ENCODE measurements at regions not wholly inside any gene's neighbourhood (a gene's known extent, or its start where the extent isn't known, plus 50 kb on each side); places are given as distances from the start of the nearest gene placed in this dataset.
"Not testable (repeated sequence)": the region's sequence is repeated elsewhere in the genome, so short reads cannot be mapped to it uniquely, and the experiment has no call there.

DNA sequence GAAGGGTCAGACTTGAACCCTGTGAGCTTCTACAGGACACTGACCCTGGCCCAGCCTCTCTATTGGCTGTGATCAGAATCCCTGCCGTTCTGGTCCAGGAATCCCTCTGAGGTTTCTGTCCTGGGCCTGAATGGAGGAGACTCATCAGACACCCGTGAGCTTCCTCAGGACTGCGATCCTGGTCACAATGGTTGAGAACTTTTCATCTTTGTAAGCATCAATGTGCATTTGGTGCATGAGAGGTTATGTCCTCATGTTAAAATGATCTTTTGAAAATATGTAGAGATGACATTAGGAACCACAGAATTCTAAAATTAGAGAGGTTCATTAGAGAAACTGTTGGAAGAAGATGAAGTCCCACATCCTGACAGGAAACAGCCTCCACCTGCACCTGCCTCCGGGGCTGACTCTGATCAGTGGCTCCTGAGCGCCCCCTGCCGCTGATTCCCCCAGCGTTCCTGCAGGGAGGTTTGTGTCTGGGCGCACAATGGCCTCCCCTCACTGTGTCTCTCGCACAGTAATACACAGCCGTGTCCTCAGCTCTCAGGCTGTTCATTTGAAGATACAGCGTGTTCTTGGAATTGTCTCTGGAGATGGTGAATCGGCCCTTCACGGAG is 1148.2 kb downstream of the TMEM121 start:
- H3K27ac Mint-ChIP-seq; H3K36me3 Mint-ChIP-seq (ENCODE audit: low read depth); H3K9me3 Mint-ChIP-seq; H3K4me1 Mint-ChIP-seq (ENCODE audit: low read depth); H3K4me3 Mint-ChIP-seq: not testable (repeated sequence)
- H3K27me3 Mint-ChIP-seq (ENCODE audit: low read depth), result peaks cover 27% of the 10 kb centered on the region

DNA sequence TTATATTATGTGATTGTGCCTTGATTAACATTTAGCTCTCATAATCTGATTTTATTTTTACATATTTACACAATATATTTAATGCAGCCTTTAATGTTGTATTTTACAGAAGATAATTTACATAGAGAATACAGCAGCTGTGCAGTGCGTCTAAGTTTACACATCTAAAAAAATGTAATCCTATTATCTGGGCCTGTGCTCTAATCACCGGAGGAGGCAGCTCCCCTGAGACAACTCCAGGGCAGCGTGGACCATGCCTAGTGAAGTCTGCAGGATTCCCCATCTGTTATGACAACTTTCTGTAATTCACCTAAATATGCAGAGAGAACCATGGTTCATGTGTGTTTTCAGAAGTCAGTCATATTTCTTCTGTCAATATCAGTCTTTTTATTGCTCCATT is 1149.3 kb downstream of the TMEM121 start:
- H3K4me3 Mint-ChIP-seq; H3K36me3 Mint-ChIP-seq (ENCODE audit: low read depth); H3K4me1 Mint-ChIP-seq (ENCODE audit: low read depth); H3K9me3 Mint-ChIP-seq; H3K27ac Mint-ChIP-seq: not testable (repeated sequence)
- H3K27me3 Mint-ChIP-seq (ENCODE audit: low read depth), result peaks cover 29% of the 10 kb centered on the region

DNA sequence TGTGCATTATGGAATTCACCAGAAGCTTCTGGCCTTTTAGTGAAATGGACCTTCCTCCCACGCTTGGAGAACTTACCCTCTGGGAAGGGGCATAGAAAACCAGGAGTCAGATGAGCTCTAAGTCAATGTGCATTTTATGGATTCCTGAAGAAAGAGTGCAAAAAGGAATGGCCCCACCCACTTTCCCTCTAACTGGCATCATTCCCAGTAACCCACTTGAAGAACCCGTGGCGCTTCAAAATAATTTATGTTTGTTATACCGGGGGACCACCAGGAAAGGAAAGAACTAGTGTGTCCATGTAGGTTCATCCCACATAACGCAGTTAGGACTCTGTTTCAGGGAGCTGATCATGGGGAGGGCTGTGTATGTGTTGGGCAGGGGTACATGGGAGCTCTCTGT is 1153.4 kb downstream of the TMEM121 start:
- Mint-ChIP-seq H3K36me3 (ENCODE audit: low read depth) (no peaks in the 10 kb centered on the region), H3K27me3 (ENCODE audit: low read depth) (peaks cover 48% of the 10 kb centered on the region), H3K27ac (no peak overlapping the region), H3K9me3 (no peaks in the 10 kb centered on the region), H3K4me3 (no peak overlapping the region), H3K4me1 (ENCODE audit: low read depth) (peaks cover 2% of the 10 kb centered on the region)

DNA sequence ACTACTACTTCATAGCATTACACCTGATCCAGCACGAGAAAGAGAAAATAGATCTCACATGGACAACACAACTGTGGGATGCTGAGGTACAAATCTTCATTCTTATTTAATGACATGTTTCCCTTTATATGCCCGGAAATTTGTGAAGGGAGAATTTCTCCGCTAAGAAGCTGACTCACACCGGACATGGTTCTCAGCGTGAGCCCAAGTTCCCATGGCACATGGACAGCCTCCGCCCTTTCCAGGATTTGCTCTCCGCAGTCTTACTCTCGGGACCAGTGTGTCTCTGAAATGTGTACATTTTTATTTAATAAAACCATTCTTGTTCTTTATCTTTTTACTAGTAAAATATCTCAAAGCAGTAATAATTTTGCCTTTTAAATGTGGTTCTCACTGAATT is 1154.8 kb downstream of the TMEM121 start:
- Mint-ChIP-seq H3K4me1 (ENCODE audit: low read depth) (no peaks in the 10 kb centered on the region), H3K9me3 (no peaks in the 10 kb centered on the region), H3K4me3 (no peak overlapping the region), H3K36me3 (ENCODE audit: low read depth) (no peaks in the 10 kb centered on the region), H3K27ac (no peak overlapping the region), H3K27me3 (ENCODE audit: low read depth) (peaks cover 61% of the 10 kb centered on the region)

DNA sequence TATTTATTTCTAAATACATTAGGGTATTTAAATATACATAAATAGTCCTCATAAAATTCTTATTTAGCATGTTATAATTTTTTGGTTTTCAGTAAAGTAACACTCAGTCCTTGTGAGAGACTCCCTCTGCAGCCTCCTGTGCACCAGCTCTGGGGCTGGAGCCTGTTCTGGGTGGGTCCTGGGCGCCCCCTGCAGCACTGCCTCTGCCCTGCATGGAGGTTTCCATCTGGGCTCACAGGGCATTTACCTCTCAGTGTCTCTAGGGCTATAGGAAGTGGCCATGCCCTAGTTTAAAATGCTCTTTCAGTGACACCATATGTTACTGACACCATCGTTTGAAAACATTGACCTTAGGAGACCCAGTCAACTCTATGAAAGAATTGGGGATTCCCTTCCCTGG is 1155.2 kb downstream of the TMEM121 start:
- H3K27ac Mint-ChIP-seq, result no peak overlapping the region
- H3K4me3 Mint-ChIP-seq, result no peak overlapping the region
- no peaks in the 10 kb centered on the region for H3K4me1 Mint-ChIP-seq (ENCODE audit: low read depth)
- H3K27me3 Mint-ChIP-seq (ENCODE audit: low read depth), result peaks cover 64% of the 10 kb centered on the region
- no peaks in the 10 kb centered on the region for H3K9me3 Mint-ChIP-seq
- H3K36me3 Mint-ChIP-seq (ENCODE audit: low read depth), result no peaks in the 10 kb centered on the region

DNA sequence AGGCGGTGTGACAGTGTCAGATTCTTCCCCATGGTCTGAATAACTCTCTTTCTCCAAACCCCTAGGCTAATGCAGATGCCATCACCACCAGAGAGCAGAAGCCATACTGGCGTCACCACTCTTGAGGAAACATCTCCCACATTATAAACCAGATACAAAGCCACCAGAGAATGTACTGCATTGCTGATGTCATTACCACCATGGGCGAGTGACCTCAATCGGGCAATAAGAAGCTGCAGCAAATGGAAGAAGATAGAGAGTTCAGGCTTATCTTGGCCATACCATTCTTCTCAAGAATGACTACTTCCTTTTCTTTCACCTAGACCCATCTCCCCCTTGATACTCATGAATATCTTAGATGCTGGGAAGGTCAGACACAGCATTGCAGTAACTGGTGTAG is 1157.2 kb downstream of the TMEM121 start:
- Mint-ChIP-seq H3K27me3 (ENCODE audit: low read depth) (peaks cover 65% of the 10 kb centered on the region), H3K36me3 (ENCODE audit: low read depth) (no peaks in the 10 kb centered on the region), H3K9me3 (no peaks in the 10 kb centered on the region), H3K27ac (no peak overlapping the region), H3K4me1 (ENCODE audit: low read depth) (no peaks in the 10 kb centered on the region), H3K4me3 (no peak overlapping the region)

DNA sequence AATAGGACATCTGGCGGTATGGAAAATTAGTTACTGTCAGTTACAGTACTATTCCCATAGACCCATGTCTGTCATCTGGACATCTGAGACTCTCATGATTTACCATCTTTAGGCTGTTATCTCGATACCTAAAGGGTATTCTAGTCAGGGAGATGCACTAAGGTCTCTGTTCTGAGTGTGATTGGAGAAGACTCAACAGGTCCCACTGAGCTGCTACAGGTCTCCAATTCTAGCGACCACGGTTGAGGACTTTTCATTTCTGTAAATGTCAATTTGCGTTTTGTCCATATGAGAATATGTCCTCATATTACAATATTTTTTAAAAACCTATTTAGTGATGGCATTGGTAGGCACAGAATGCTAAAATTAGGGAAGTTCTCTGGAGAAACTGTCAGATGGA is 1160.2 kb downstream of the TMEM121 start:
- Mint-ChIP-seq H3K4me3 (no peak overlapping the region), H3K36me3 (ENCODE audit: low read depth) (no peaks in the 10 kb centered on the region), H3K4me1 (ENCODE audit: low read depth) (no peaks in the 10 kb centered on the region), H3K27me3 (ENCODE audit: low read depth) (peaks cover 51% of the 10 kb centered on the region), H3K9me3 (no peaks in the 10 kb centered on the region), H3K27ac (no peak overlapping the region)

DNA sequence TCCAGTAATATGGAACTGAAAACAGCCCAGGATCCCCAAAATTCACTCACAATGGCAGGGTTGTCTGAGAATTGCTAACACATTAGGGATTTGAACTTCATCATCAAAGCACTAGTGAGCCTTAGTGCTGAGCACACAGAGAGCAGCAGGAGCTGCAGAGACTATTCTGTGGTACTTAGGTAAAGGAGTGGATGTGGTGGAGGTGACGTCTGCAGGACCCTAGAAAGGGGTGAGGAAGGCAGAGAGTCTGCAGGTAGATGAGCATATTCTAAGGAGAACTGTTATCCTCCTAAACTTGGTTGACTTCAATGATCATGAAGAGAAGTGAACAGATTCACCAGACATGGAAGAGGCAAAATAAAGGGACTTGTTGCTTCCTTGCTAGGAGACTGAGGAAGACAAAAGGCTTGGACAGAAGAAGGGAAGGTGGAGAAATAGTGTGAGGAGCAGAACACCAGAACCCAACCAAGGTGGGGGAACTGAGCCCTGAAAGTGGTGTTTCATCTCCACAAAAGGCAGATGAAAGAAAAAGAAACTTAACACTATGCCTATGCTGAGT is 1164.0 kb downstream of the TMEM121 start:
- H3K9me3 Mint-ChIP-seq, result no peaks in the 10 kb centered on the region
- H3K4me3 Mint-ChIP-seq, result no peak overlapping the region
- H3K36me3 Mint-ChIP-seq (ENCODE audit: low read depth), result no peaks in the 10 kb centered on the region
- no peaks in the 10 kb centered on the region for H3K4me1 Mint-ChIP-seq (ENCODE audit: low read depth)
- H3K27me3 Mint-ChIP-seq (ENCODE audit: low read depth), result peaks cover 22% of the 10 kb centered on the region
- H3K27ac Mint-ChIP-seq, result no peak overlapping the region

DNA sequence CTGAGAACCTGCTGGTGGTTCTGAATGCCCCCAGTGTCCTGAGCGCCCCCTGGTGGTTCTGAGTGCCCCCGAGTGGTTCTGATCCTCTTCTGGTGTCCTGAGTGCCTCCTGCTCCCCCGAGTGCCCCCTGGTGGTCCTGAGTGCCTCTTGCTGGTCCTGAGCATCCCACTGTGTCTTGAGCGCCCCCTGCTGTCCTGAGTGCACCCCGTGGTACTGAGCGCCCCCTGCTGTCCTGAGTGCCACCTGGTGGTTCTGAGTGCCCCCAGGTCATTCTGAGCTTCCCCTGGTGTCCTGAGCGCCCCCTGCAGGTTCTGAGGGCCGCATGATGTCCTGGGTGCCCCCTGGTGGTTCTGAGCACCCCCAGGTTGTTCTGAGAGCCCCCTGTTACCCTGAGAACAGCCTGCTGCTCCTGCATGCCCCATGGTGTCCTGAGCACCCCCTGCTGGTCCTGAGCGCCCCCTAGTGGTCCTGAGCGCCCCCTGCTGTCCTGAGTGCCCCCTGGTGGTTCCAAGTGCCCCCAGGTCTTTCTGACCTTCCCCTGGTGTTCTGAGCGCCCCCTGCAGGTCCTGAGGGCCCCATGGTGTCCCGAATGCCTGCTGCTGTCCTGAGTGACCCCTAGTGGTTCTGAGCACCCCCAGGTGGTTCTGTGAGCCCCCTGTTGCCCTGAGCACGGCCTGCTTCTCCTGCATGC is 1165.4 kb downstream of the TMEM121 start:
- H3K27me3 Mint-ChIP-seq (ENCODE audit: low read depth), result peaks cover 12% of the 10 kb centered on the region
- H3K4me3 Mint-ChIP-seq, result no peak overlapping the region
- no peaks in the 10 kb centered on the region for H3K4me1 Mint-ChIP-seq (ENCODE audit: low read depth)
- no peaks in the 10 kb centered on the region for H3K9me3 Mint-ChIP-seq
- H3K27ac Mint-ChIP-seq, result peak overlapping the region; percentile 34
- no peaks in the 10 kb centered on the region for H3K36me3 Mint-ChIP-seq (ENCODE audit: low read depth)

DNA sequence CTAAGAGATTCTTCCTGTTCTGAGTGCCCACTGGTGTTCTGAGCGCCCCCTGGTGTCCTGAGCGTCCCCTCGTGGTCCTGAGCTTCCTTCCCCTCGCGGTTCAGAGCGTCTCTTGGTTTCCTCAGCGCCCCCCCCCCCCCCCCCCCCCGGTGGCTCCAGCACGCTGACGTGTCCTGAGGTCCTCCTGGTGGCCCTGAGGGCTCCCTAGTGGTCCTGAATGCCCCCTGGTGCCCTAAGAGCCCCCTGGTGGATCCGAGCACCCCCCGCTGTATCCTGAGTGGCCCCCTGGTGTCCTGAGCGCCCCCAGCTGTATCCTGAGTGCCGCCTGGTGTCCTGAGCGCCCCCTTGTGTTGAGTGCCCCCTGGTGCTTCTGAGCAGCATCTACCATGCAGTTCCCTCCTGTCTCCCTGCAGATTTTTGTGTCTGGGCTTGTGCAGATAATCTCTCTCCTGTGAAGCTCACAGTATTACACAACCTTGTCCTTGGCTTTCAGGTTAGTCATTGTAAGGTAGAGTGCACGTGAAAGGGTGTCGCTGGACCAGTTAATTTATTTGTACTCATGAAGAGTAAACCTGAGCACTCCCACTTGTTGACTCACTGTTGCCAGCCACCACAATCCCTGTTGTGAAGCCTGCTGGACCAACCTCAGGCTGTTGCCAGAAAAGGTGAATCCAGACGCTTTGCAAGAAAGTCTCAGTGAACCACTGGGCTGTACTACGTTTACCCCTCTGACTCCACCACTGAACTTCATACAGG is 1168.4 kb downstream of the TMEM121 start:
- Mint-ChIP-seq H3K4me3 (peak overlapping the region; percentile 65), H3K4me1 (ENCODE audit: low read depth) (peaks cover 4% of the 10 kb centered on the region), H3K36me3 (ENCODE audit: low read depth) (no peaks in the 10 kb centered on the region), H3K9me3 (no peaks in the 10 kb centered on the region), H3K27me3 (ENCODE audit: low read depth) (peaks cover 8% of the 10 kb centered on the region), H3K27ac (peak overlapping the region; percentile 15)

DNA sequence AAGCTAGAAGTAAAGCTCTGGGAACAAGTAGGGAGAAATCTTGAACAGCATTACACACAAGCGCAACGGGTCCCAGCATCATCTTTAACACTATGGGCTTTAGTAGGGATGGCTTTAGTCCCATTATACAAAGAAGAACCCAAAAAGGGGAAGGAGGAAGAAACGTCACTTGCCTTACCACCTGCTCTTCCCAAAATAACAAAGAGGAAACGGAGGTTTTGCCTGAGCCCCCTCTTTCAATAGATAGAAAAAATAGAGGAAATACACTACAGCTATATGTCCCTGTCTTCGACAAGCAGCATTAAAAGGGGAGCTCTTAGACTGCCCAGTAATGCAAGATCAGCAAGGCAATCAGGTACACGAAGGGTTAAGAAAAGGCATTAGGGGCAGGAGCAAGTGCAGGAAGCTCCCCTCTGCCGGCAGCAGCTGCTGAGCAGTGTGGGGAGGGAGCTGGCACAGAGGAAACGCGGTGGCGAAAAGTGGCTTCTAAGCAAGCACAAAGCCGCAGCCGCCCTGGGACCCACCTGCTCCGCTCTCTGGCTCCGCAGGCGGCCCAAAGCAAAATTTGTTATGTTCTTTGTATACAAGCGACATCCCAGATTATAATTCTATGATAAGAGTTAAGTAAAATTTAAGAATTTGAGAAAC is 1172.4 kb downstream of the TMEM121 start:
- not testable (repeated sequence) for H3K4me3 Mint-ChIP-seq; H3K4me1 Mint-ChIP-seq (ENCODE audit: low read depth); H3K27ac Mint-ChIP-seq; H3K9me3 Mint-ChIP-seq; H3K36me3 Mint-ChIP-seq (ENCODE audit: low read depth)
- H3K27me3 Mint-ChIP-seq (ENCODE audit: low read depth), result peaks cover 13% of the 10 kb centered on the region

DNA sequence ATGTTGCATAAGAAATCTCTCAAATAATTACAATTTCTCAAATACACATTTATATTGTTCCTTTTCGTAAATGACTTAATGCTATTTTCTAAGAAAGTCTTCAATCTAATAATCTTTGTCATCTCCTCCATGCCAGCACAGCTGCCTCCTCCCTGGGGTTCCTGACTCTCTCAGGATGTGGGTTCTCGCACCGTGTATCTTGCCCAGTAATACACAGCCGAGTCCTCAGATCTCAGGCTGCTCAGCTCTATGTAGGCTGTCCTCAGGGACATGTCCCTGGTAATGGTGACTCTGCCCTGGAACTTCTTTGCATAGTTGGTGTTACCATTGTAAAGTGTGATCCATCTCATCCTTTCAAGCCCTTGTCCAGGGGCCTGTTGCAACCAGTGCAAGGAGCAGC is 1177.3 kb downstream of the TMEM121 start:
- H3K4me3 Mint-ChIP-seq, result not testable (repeated sequence)

DNA sequence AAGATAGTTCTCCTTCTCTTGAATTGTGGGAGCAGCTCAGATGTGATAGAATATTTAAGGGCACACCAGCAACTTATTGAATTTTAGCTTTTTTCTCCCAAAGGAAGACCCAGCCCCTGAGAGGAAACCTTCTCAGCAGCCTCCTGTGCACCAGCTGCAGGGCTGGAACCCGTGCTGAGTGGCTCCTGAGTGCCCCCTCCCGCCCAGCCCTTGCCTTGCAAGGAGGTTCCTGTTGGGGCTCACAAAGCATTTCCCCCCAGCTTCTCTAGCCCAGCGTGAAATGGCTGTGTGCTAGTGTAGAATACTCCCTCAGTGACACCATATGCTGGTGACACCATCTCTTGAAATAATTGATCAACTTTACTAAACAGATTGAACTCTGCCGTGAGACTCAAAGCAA is 1180.1 kb downstream of the TMEM121 start:
- not testable (repeated sequence) for H3K27ac Mint-ChIP-seq; H3K27me3 Mint-ChIP-seq (ENCODE audit: low read depth); H3K4me3 Mint-ChIP-seq; H3K9me3 Mint-ChIP-seq; H3K36me3 Mint-ChIP-seq (ENCODE audit: low read depth); H3K4me1 Mint-ChIP-seq (ENCODE audit: low read depth)

More for the DNA sequence above, 1177.3 kb downstream of the TMEM121 start:
- not testable (repeated sequence) for H3K27me3 Mint-ChIP-seq (ENCODE audit: low read depth); H3K4me1 Mint-ChIP-seq (ENCODE audit: low read depth); H3K27ac Mint-ChIP-seq; H3K9me3 Mint-ChIP-seq; H3K36me3 Mint-ChIP-seq (ENCODE audit: low read depth)

DNA sequence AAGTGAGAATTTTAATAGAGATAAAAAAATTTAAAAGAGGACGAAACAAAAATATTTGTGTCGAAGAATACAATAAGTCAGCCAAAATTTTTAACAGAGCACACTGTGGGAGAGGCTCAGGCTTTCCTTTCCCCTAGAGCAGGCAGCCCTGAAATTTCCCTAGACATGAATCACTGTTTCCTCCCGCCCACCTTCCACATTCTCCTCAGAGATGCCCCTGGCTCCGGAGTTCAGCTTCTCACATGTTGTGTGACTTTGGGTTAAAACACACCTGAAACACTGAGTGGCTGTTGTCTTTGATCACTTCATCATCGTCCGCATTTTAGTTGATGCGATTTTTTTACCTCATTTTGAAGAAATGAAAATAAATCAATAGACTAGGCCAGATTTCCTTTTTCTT is 1183.8 kb downstream of the TMEM121 start:
- H3K27ac Mint-ChIP-seq; H3K4me3 Mint-ChIP-seq; H3K4me1 Mint-ChIP-seq (ENCODE audit: low read depth); H3K36me3 Mint-ChIP-seq (ENCODE audit: low read depth); H3K9me3 Mint-ChIP-seq: not testable (repeated sequence)
- H3K27me3 Mint-ChIP-seq (ENCODE audit: low read depth), result peaks cover 19% of the 10 kb centered on the region

DNA sequence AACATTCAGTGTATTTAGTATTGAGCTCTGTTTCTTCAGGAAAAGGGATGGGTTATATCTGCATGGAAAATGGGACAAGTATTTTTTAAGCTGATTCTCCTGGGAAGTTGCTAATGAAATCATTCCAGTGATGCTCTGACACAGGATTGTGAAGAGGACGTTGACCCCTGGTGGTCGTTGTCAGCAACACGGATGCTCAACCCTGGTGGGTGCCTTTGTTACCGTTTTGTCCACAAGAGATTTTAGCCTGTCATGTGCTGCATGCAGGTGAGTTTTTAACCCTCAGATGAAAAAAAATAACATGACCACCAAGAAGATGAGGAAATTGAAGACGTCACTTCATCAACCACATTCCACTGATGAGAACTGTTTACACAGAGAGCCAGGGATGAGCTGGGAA is 1186.1 kb downstream of the TMEM121 start:
- not testable (repeated sequence) for H3K4me1 Mint-ChIP-seq (ENCODE audit: low read depth); H3K9me3 Mint-ChIP-seq; H3K27ac Mint-ChIP-seq; H3K36me3 Mint-ChIP-seq (ENCODE audit: low read depth); H3K4me3 Mint-ChIP-seq
- H3K27me3 Mint-ChIP-seq (ENCODE audit: low read depth), result peaks cover 19% of the 10 kb centered on the region
